NCI-H82 treated with DMSO at 0.1 percent for 48 hours (cell line): ENCODE measurements at regions not wholly inside any gene's neighbourhood (a gene's known extent, or its start where the extent isn't known, plus 50 kb on each side); places are given as distances from the start of the nearest gene placed in this dataset.

Experiments used
- DNase-seq: peaks from one replicate; lab custom pipeline; 2025; ENCODE audit not compliant: unreplicated experiment; lab: John Stamatoyannopoulos, UW

- DNase-seq, result no peak
Measured at GRCh38 chr5:119991625-119992024, 362.3 kb downstream of the FAM170A start.

DNA sequence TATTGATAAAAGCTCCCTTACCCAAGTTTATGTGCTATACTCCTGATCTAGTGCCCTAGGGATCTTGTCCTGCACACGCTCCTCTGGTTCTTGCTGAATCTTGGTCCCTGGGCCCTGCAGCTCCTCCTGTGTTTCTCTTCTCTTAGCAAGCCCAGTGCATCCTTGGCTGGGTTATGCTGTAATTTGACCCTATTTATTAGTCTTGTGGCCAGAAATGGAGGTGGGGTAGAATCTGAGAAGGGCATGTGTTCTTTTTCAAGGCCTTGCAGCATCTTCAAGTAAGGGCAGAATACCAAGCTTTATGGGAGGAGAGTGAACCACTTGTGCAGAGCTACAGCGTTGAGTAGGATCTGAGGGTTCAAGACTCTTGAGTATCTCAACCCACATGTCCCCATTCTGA is 366.8 kb downstream of the FAM170A start:
- no peak for DNase-seq

- DNase-seq, result no peak
Measured at GRCh38 chr5:120007598-120007997, 378.2 kb downstream of the FAM170A start.

DNA sequence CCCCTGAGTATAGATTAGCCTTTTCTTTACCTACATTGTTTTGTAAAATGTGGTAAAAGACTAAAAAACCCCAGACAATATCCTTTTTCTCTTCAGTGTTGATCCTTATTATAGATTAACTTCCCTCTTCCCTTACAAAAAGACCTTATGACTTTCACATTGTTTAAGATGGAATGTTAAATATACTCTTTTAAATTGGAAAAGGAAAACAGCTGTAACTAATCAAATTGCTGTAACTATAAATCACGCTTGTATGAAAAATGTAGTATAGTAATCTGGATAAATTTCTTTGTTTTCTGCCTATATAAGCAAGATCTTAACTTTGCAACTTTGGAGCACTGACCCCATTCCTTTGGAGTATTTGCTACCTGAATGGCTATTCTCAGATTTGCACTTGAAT is 383.1 kb downstream of the FAM170A start:
- DNase-seq, result no peak

DNA sequence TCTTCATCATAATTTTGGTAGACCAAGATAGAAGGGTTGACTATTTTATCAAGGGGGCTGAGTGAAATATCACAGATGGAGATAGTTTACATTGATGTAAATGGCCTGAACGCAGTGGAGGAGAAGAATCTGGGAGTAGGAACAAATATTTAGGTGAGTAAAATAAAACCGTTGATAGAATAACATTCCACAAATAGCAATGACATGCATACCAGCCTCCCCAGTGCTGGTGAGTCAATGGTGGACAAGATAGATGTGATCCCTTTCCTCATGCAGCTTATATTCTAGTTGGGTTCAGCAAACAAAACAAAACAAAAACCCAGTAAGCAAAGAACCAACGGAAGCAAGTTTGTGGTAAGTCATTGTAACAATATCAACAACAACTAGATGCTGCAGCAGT is 385.2 kb downstream of the FAM170A start:
- DNase-seq, result no peak

DNA sequence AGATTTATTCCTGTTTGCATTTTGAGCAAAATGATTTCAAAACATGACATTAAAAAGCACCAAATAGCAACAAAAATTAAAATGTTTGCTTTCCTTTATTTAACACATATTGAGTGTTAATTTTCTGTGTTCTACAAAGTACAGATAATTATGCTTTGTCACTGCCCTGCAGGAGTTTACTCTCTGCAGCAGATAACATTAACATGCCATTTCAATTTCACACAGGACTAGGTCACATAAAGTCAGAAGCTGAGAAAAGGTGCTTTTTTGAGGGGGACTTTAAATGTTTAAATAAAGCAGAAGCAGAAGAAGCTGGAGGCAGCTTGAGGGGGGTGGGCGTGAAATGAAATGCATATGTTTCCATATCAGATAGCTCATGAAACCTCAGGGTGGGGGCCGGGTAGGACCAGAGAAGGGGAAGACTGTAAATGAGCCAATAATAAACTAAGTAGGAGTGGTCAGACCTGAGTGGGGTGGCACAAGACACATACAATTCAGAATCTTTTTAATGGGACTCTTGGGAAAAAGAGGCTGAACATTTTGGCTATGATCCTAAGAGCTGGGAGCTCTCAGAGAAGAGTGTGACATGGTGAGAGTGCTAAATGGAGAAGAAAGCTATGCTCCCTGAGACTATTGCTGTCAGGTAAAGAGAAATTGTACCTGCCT is 387.5 kb downstream of the FAM170A start:
- DNase-seq, result no peak

- DNase-seq, result no peak
Measured at GRCh38 chr5:120017513-120017912, 388.2 kb downstream of the FAM170A start.

- no peak for DNase-seq
Measured at GRCh38 chr5:120035181-120035580, 405.8 kb downstream of the FAM170A start.

- no peak for DNase-seq
Measured at GRCh38 chr5:120035815-120036577, 406.6 kb downstream of the FAM170A start.

DNA sequence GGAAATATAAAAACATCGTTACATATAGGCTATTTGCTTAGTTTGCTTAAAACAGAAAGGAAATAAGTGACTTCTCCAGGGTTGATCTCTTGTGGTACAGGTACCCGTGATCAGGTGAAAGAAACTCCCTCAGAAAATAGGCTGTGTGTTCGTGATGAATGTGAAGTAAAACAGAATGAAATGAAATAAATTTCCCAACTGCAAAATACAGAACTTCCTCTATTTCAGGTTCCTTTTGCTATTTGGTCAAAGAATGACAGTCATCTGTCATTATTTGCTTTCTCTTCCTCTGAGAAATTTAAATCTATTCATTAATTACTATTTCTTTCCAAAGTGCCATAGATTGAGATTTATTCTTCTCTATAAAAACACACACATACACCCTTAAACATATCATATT is 408.1 kb downstream of the FAM170A start:
- DNase-seq, result no peak

- DNase-seq, result no peak
Measured at GRCh38 chr5:120039111-120039510, 409.8 kb downstream of the FAM170A start.

DNA sequence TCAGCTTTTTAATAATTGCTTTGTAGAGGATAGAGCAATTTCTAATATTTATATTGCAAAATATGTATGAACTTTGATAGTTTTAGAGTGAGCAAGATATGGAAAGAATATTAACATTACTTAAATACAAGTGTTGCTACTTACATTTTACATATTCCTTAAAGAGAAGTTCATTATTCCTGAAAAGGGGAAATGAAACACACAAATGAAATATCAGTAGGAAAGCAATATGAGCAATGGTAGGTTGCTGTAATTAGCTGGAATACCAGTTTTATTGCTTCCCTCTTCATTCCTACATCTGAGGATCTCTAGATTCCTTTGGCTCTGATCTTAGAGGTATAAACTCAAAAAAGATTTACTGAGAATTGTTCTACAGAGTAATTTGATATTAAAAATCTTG is 414.1 kb downstream of the FAM170A start:
- no peak for DNase-seq

GRCh38 chr5:120052916-120053828 is 410.9 kb upstream of the PRR16 start:
- DNase-seq, result no peak

DNA sequence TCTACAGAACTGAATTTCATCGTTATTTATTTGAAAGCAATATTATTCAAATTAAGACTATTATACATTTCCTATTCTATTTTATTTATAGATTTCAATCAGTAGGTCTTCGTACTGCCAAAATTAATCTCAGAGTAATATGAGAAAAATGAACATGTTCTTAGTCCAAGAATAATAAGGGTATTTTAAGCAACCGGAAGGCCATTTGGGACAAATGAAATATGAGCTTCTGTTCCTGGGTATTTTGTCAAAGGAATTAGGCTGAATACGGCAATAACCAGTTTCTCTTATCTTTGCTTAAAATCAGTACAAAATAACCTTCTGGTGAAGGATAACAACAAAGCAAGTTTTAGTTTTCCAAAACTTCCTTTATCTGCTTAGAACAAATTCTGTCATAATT is 410.3 kb upstream of the PRR16 start:
- no peak for DNase-seq

- no peak for DNase-seq
Measured at GRCh38 chr5:120055858-120056257, 408.2 kb upstream of the PRR16 start.

- DNase-seq, result no peak
Measured at GRCh38 chr5:120062515-120062917, 401.6 kb upstream of the PRR16 start.

DNA sequence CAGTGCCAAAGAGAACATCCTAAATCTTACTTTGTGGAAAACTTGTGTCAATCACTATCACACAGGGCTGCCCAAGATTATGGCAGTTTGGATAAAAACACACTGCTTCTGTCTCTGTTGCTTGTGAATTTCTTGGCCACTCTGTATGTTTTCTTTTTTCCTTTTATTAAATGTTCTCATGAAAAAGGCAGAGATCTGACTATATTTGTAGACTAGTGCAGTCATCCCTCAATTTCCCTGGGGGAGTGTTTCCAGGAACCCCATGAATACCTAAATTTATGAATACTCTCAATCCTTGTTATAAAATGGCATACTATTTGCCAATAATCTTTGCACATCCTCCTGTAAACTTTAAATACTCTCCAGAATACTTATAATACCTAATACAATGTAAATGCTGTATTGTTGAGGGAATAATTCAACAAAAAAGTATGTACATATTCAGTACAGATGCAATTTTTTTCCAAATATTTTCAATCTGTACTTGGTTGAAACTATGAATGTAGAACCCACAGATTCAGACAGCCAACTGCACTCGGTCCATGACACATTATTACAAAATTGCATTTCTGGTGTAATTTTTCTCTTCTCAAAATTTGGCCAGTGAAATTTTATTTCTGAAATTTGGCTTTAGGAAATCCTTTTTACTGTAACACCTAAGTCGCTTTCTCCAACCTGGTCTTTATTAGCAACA is 391.9 kb upstream of the PRR16 start:
- no peak for DNase-seq

GRCh38 chr5:120073722-120074121 is 390.4 kb upstream of the PRR16 start:
- DNase-seq, result no peak

DNA sequence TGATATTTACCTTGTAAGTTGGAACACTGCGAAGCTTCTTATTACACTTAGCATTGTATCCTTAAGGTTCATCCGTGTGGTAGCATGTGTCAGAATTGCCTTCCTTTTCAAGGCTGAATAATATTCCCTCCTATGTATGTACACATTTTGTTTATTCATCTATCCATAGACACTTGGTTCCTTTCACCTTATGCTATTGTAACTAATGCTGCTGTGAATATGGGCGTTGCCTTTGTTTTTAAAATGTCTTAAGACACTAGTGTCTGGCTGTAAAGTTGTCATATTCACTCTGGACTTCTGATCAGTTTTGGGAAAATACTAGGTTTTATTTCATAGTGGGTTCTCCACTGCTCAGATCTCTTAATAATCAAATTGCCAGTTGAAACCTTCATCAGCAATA is 383.3 kb upstream of the PRR16 start:
- no peak for DNase-seq

- no peak for DNase-seq
Measured at GRCh38 chr5:120082316-120083068, 381.6 kb upstream of the PRR16 start.
